Effector memory CD4-positive, alpha-beta T cell (primary cell): ENCODE measurements at regions not wholly inside any gene's neighbourhood (a gene's known extent, or its start where the extent isn't known, plus 50 kb on each side); places are given as distances from the start of the nearest gene placed in this dataset.

ENCODE experiments used
- DNase-seq, 3 donors: peaks; one replicate each; pipeline ENCODE4 v3.0.0-alpha.2; 2020
- H3K27ac ChIP-seq: 2 replicates; pipeline ENCODE4 v1.7.0; 2013; ENCODE audit warnings: mild to moderate bottlenecking, low read length, moderate library complexity; ENCODE audit not compliant: insufficient read depth, poor library complexity, severe bottlenecking
- H3K27me3 ChIP-seq: replicated peaks from 2 replicates; pipeline ENCODE4 v1.7.0; 2013; ENCODE audit warnings: mild to moderate bottlenecking, low read length; ENCODE audit not compliant: insufficient read depth, control insufficient read depth, poor library complexity, severe bottlenecking
- H3K36me3 ChIP-seq: 2 replicates; pipeline ENCODE4 v1.7.0; 2013; ENCODE audit warnings: mild to moderate bottlenecking, low read length, moderate library complexity; ENCODE audit not compliant: control insufficient read depth, insufficient read depth
- H3K4me1 ChIP-seq: 2 replicates; pipeline ENCODE4 v1.7.0; 2013; ENCODE audit warnings: low read length, mild to moderate bottlenecking; ENCODE audit not compliant: control insufficient read depth, insufficient read depth, poor library complexity, severe bottlenecking
- H3K4me3 ChIP-seq: 2 replicates; pipeline ENCODE4 v1.7.0; 2013; ENCODE audit warnings: low read length, low read depth, mild to moderate bottlenecking; ENCODE audit not compliant: insufficient read depth, poor library complexity, severe bottlenecking
- H3K9me3 ChIP-seq: 2 replicates; pipeline ENCODE4 v1.7.0; 2013; ENCODE audit warnings: mild to moderate bottlenecking, low read length, moderate library complexity; ENCODE audit not compliant: control insufficient read depth

GRCh38 chr21:35479529-35479928 lies 430.4 kb upstream of the RUNX1 start:
- no peaks in the 10 kb centered on the region for H3K9me3 ChIP-seq
- no peak overlapping the region for H3K4me3 ChIP-seq
- no peak for DNase-seq
- H3K27me3 ChIP-seq: no peaks in the 10 kb centered on the region
- H3K27ac ChIP-seq: no peak overlapping the region
- no peaks in the 10 kb centered on the region for H3K4me1 ChIP-seq
- H3K36me3 ChIP-seq: no peaks in the 10 kb centered on the region

DNA sequence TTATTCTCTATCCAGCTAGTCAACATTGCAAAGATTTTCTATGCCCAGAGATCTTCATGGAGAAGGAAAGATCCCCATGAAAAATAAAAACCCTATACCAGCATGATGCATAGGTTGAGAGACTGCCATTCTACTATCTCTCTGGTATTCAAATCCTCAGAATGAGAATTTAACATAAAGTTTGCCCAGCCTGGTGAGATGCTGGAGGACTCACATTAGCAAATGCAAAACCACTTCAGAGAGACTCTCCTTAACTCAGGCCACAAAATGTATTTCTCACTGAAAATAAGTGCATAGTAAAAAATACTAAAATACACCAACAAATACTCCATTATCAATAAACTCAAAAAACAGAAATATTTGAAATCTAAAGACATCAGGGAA lies 430.0 kb upstream of the RUNX1 start:
- H3K27me3 ChIP-seq: no peaks in the 10 kb centered on the region
- H3K9me3 ChIP-seq: no peaks in the 10 kb centered on the region
- DNase-seq: no peak
- no peak overlapping the region for H3K27ac ChIP-seq
- no peaks in the 10 kb centered on the region for H3K4me1 ChIP-seq
- H3K36me3 ChIP-seq: no peaks in the 10 kb centered on the region
- H3K4me3 ChIP-seq: no peak overlapping the region

GRCh38 chr21:35478161-35479064 lies 429.3 kb upstream of the RUNX1 start:
- Histone ChIP-seq H3K4me3 (no peak overlapping the region), H3K27ac (no peak overlapping the region), H3K36me3 (no peaks in the 10 kb centered on the region), H3K4me1 (no peaks in the 10 kb centered on the region), H3K27me3 (no peaks in the 10 kb centered on the region), H3K9me3 (no peaks in the 10 kb centered on the region)
- DNase-seq: no peak

DNA sequence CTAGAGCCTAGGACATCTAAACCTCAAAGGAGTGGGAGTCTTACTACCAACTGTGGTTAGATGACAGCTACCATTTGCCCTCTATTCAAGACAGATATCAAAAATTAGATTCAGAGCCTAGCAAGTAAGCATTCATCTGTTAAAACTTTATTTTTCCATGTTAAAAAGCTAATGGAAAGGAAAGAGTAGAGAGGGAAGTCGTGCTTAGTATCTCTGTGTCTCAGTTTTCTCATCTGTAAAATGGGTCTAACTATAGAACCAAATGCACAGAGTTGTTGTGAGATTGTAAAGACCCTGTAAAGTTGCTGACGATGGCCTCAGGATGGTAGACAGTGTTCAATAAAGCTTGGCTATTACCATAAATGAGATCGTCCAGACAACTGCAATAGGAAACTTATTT lies 428.5 kb upstream of the RUNX1 start:
- Histone ChIP-seq H3K27ac (no peak overlapping the region), H3K4me1 (no peaks in the 10 kb centered on the region), H3K27me3 (no peaks in the 10 kb centered on the region), H3K9me3 (no peaks in the 10 kb centered on the region), H3K4me3 (no peak overlapping the region), H3K36me3 (no peaks in the 10 kb centered on the region)
- no peak for DNase-seq

DNA sequence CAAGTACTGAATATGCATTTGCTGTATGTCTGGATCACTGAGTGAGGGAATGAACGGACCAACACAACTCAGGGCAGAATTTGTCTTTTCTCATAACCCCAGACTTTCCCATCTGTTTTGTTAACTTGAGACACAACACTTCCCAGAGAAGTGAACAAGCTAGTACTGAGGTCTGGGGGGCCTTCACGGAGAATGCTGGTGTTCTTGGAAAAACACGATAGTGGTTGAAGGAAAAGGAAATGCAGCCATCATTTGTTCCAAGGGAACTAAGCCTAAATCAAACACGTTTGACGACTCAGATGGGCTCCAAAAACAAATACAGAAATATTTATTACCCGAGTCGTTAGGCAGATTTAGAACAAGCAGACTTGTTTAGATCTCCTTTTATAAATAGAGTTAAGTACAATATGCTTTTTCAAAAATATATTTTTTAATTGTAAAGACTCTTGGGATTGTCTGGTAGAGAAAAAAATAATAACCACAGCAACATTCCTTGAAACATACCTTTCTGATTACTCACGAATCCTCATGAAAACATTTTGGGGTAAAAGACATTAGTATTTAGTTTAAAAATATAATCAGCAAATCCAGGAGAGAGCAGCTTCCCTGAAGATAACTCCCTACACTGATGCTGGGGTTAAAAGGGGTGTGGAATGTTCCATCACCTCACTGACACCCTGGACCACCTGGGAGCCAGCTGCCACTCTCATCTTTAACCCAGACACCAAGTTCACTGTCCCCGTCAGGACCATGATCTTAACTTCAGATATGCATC lies 427.7 kb upstream of the RUNX1 start:
- no peak for DNase-seq
- Histone ChIP-seq H3K4me1 (no peaks in the 10 kb centered on the region), H3K4me3 (no peak overlapping the region), H3K27ac (no peak overlapping the region), H3K36me3 (no peaks in the 10 kb centered on the region), H3K27me3 (no peaks in the 10 kb centered on the region), H3K9me3 (no peaks in the 10 kb centered on the region)

- no peak overlapping the region for H3K27ac ChIP-seq
- no peaks in the 10 kb centered on the region for H3K9me3 ChIP-seq
- H3K4me3 ChIP-seq: no peak overlapping the region
- H3K27me3 ChIP-seq: no peaks in the 10 kb centered on the region
- no peak for DNase-seq
- no peaks in the 10 kb centered on the region for H3K36me3 ChIP-seq
- no peaks in the 10 kb centered on the region for H3K4me1 ChIP-seq
These were observed 426.7 kb upstream of the RUNX1 start for GRCh38 chr21:35475762-35476161.

GRCh38 chr21:35475009-35475408 lies 425.9 kb upstream of the RUNX1 start:
- Histone ChIP-seq H3K27ac (no peak overlapping the region), H3K27me3 (no peaks in the 10 kb centered on the region), H3K4me1 (no peaks in the 10 kb centered on the region), H3K4me3 (no peak overlapping the region), H3K9me3 (no peaks in the 10 kb centered on the region), H3K36me3 (no peaks in the 10 kb centered on the region)
- no peak for DNase-seq

GRCh38 chr21:35473496-35473895 lies 424.4 kb upstream of the RUNX1 start:
- no peak for DNase-seq
- Histone ChIP-seq H3K4me1 (no peaks in the 10 kb centered on the region), H3K27ac (no peak overlapping the region), H3K27me3 (no peaks in the 10 kb centered on the region), H3K9me3 (no peaks in the 10 kb centered on the region), H3K4me3 (no peak overlapping the region), H3K36me3 (no peaks in the 10 kb centered on the region)

DNA sequence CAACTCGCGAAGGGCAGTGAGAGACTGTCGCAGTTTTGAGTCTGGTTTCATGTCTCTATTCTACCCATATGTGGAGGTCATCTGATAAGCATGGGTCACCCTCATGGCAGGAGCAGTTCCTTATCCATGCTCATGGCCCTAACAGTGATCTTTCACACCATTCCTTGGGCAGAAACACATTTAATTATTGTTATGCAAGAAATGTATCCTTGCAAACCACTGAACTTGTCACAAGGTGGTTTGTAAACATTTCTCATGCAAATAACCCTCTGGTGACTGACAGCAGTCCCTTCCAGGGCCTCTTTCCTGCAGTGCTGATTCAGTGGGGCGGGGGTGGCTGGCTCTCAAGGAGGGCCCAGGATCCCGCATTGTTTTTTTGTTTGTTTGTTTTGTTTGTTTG lies 421.4 kb upstream of the RUNX1 start:
- Histone ChIP-seq H3K36me3 (no peaks in the 10 kb centered on the region), H3K4me1 (no peaks in the 10 kb centered on the region), H3K4me3 (no peak overlapping the region), H3K27ac (no peak overlapping the region), H3K27me3 (no peaks in the 10 kb centered on the region), H3K9me3 (no peaks in the 10 kb centered on the region)
- no peak for DNase-seq

GRCh38 chr21:35469498-35469897 lies 420.4 kb upstream of the RUNX1 start:
- DNase-seq: no peak
- H3K36me3 ChIP-seq: no peaks in the 10 kb centered on the region
- H3K4me3 ChIP-seq: no peak overlapping the region
- no peak overlapping the region for H3K27ac ChIP-seq
- no peaks in the 10 kb centered on the region for H3K27me3 ChIP-seq
- H3K4me1 ChIP-seq: no peaks in the 10 kb centered on the region
- H3K9me3 ChIP-seq: no peaks in the 10 kb centered on the region
